Epithelial cell of proximal tubule (primary cell): ENCODE measurements at regions not wholly inside any gene's neighbourhood (a gene's known extent, or its start where the extent isn't known, plus 50 kb on each side); places are given as distances from the start of the nearest gene placed in this dataset.

ENCODE experiments used
- DNase-seq: peaks from one replicate; pipeline ENCODE4 v3.0.0-alpha.2; 2011; ENCODE audit warnings: low read depth
- H3K4me3 ChIP-seq: 2 replicates; pipeline ENCODE4 v1.5.1; 2011; ENCODE audit warnings: low read depth, mild to moderate bottlenecking, low read length
- TF ChIP-seq, protein P1 (sequence below): conservative IDR thresholded peaks from 2 replicates; pipeline ENCODE4 v1.5.1; 2012; ENCODE audit warnings: low read depth, mild to moderate bottlenecking, low read length

DNA sequence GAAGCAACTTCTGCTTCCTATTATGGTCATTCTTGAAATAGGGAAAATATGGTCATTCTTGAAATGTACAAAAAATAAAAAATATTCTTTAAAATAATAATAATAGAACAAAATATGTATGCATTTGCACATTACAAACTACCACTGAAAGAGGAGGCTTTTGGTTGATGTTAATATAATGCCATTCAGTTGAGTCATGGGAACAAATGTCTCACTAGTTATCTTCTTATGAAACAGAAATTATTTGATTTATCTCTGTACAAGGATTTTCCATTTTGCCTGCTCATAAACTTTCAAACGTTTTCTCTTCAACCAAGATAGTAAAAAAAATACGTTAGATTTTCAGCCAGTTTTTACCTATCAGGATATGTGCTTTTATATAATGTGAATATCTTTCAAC lies 1662.7 kb downstream of the OTOL1 start:
- H3K4me3 ChIP-seq = no peak overlapping the region
- TF ChIP-seq, protein P1, sequence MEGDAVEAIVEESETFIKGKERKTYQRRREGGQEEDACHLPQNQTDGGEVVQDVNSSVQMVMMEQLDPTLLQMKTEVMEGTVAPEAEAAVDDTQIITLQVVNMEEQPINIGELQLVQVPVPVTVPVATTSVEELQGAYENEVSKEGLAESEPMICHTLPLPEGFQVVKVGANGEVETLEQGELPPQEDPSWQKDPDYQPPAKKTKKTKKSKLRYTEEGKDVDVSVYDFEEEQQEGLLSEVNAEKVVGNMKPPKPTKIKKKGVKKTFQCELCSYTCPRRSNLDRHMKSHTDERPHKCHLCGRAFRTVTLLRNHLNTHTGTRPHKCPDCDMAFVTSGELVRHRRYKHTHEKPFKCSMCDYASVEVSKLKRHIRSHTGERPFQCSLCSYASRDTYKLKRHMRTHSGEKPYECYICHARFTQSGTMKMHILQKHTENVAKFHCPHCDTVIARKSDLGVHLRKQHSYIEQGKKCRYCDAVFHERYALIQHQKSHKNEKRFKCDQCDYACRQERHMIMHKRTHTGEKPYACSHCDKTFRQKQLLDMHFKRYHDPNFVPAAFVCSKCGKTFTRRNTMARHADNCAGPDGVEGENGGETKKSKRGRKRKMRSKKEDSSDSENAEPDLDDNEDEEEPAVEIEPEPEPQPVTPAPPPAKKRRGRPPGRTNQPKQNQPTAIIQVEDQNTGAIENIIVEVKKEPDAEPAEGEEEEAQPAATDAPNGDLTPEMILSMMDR = no peak
- no peak for DNase-seq

DNA sequence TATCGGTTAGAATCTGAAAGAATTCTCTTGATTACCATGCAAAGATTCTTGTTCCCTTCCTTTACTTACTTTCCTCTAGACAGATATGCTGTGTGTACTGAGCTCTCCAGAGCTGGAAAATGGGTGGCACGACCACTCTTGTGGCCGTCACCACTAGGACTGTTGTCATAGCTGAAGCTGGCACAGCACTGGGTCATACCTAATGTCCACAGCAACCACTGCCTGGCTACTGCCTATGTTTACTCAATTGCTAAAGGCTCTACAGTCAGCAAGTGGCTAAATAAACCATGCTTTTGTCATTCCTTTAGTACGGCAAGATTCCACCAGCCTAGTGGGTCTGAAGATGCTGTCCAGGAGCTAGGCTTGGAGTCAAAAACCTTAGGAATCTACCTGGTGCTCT lies 1643.0 kb downstream of the OTOL1 start:
- TF ChIP-seq, protein P1 = no peak
- DNase-seq = no peak
- no peak overlapping the region for H3K4me3 ChIP-seq

DNA sequence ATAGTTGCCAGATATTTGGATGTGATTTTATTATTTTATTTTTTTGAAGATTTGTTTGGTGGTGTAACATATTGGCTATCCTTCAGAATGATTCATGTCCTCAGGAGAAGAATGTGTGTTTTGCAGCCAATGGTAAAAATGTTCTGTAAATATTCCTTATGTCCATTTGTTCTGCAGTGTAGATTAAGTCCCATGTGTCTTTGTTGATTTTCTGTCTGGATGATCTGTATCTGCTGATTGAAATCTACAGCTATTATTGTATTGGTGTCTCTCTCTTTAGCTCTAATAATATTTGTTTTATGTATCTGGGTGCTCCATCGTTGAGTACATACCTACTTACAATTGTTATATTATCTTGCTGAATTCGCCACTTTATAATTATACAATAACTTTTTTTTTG lies 1641.7 kb downstream of the OTOL1 start:
- no peak overlapping the region for H3K4me3 ChIP-seq
- DNase-seq = no peak
- TF ChIP-seq, protein P1 = no peak

DNA sequence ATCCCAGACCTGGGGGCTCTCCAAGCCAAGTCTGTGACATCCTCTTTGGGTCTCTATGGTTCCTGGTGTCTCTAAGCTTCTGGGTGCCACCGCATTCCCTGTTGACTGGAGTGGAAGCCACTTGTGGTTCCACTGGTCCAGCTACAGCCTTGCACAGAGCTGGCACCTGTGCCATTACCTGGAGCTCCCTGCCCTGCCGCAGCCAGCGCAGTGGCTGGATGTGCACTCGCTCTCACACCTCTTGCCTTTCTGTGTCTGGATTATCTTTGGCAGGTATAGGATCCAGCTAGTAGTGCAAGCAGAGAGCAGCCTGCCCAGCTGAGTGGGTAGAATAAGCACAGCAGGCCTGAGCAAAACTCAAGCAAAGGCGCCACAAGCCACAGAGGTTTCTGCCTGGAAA lies 1635.5 kb downstream of the OTOL1 start:
- TF ChIP-seq, protein P1 = no peak
- DNase-seq = no peak
- no peak overlapping the region for H3K4me3 ChIP-seq

DNA sequence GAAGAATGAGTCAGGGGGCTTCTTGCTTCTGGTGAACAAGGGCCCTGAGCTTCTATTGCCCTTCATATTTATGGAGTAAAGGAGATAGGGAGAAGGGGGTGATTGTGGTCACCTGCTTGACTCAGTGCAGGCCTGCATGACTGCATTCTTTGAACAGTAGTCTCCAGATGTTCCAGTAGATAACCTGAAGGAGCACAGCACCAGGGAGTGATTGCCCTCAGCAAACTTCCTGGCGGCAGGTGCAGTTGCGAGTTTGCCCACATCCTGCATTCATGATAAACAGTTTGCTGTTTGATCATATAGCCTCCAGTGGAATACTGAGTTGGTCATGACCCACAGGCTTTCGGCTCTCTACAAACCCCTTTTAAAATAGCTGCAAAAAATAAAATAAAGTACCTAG lies 1632.7 kb downstream of the OTOL1 start:
- H3K4me3 ChIP-seq = no peak overlapping the region
- TF ChIP-seq, protein P1 = no peak
- no peak for DNase-seq

DNA sequence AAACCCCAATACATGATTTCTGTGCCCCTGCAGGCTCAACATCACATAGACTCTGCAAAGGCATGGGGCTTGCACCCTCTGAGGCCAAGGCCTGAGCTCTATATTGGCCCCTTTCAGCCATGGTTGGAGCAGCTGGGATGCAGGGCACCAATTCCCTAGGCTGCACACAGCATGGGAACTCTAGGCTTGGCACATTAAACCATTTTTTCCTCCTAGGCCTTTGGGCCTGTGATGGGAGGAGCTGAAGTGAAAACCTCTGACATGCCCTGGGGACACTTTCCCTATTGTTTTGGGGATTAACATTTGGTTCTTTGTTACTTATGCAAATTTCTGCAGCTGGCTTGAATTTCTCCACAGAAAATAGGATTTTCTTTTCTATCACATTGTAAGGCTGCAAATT lies 1629.5 kb downstream of the OTOL1 start:
- no peak overlapping the region for H3K4me3 ChIP-seq
- no peak for DNase-seq
- TF ChIP-seq, protein P1 = no peak
